ENCODE measurements at regions not wholly inside any gene's neighbourhood (a gene's known extent, or its start where the extent isn't known, plus 50 kb on each side); places are given as distances from the start of the nearest gene placed in this dataset.

- Mint-ChIP-seq H3K4me1 (ENCODE audit: low read depth) (no peaks in the 10 kb centered on the region), H3K36me3 (ENCODE audit: insufficient read depth in 2 of 2) (no peaks in the 10 kb centered on the region), H3K27ac (no peak overlapping the region), H3K27me3 (ENCODE audit: low read depth) (no peaks in the 10 kb centered on the region), H3K9me3 (peaks cover 2 to 3% of the 10 kb centered on the region in 2 donors), H3K4me3 (no peak overlapping the region)
- ATAC-seq (replicated peaks in 1 of 2) (no peak), DNase-seq (no peak)
Measured at GRCh38 chr14:45400950-45401640, 148.1 kb upstream of the MIS18BP1 start.

DNA sequence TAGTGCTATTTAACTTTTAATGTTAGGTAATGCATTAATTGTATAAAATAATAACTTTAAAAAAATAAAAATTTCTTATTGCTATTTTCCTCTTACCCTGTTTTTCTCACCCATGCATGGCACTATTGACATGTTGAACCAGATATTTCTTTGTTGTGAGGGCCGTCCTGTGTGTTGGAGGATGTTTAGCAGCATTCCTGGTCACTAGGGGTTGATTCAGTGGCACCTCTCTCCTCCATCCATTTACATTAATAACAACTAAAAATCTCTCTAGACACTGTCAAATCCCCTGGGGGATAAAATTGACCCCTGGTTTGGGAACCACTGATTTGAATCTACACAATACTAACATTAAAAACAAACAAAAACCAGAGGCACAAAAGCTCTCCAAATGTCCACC is 147.5 kb upstream of the MIS18BP1 start:
- no peaks in the 10 kb centered on the region for H3K4me1 Mint-ChIP-seq (ENCODE audit: low read depth)
- H3K36me3 Mint-ChIP-seq (ENCODE audit: insufficient read depth in 2 of 2), result no peaks in the 10 kb centered on the region
- no peaks in the 10 kb centered on the region for H3K27me3 Mint-ChIP-seq (ENCODE audit: low read depth)
- ATAC-seq (replicated peaks in 1 of 2) (no peak), DNase-seq (no peak)
- H3K9me3 Mint-ChIP-seq, result peaks cover 2 to 3% of the 10 kb centered on the region in 2 donors
- no peak overlapping the region for H3K27ac Mint-ChIP-seq
- no peak overlapping the region for H3K4me3 Mint-ChIP-seq

DNA sequence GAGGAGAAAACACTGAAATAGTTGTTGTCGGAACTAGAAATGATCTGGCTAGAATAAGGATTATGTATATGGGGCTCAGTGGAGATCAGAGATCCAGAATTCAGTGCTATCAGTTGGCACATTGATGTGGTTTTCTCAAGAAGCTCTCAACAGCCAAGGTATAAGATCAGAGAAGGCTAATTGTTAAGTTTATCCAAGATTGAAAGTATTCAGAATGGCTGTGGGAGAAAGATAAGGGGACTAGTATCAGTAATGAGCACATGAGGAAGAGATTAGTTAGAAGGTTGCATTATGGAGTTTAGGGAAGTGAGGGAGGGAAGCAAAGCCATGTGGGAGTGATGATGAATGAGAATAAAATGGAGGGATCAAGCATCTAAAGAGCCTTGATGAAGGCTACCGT is 128.1 kb upstream of the MIS18BP1 start:
- Mint-ChIP-seq H3K27ac (no peak overlapping the region), H3K4me3 (no peak overlapping the region), H3K4me1 (ENCODE audit: low read depth) (no peaks in the 10 kb centered on the region), H3K27me3 (ENCODE audit: low read depth) (no peaks in the 10 kb centered on the region), H3K9me3 (no peaks in the 10 kb centered on the region), H3K36me3 (ENCODE audit: insufficient read depth in 2 of 2) (no peaks in the 10 kb centered on the region)
- ATAC-seq (replicated peaks in 1 of 2), result no peak
- DNase-seq, result no peak

GRCh38 chr14:45377166-45377565 is 124.2 kb upstream of the MIS18BP1 start:
- Mint-ChIP-seq H3K27ac (no peak overlapping the region), H3K4me1 (ENCODE audit: low read depth) (no peaks in the 10 kb centered on the region), H3K9me3 (no peaks in the 10 kb centered on the region), H3K4me3 (no peak overlapping the region), H3K36me3 (ENCODE audit: insufficient read depth in 2 of 2) (no peaks in the 10 kb centered on the region), H3K27me3 (ENCODE audit: low read depth) (no peaks in the 10 kb centered on the region)
- no peak for DNase-seq
- ATAC-seq (replicated peaks in 1 of 2), result no peak

DNA sequence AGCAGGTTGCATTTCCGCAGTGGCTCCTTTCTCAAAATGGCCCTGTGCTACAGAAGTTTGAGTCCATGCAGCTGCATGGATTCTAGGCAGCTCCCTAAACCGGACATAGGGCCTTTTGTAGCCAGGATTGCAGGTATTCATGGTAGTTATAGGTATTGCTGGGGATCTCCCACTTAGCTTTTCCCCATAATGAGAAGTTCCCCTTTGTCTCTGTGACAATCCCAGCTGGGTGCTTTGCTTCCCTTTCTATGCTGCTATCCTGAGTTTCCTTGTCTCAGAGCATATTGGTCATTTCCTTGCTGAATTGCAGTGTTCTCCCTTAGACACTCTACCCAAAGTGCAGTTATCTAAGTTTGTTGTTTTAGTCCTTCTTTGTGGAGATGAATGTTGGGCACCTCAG is 120.9 kb upstream of the MIS18BP1 start:
- no peak overlapping the region for H3K27ac Mint-ChIP-seq
- DNase-seq, result no peak
- no peaks in the 10 kb centered on the region for H3K4me1 Mint-ChIP-seq (ENCODE audit: low read depth)
- H3K4me3 Mint-ChIP-seq, result no peak overlapping the region
- no peaks in the 10 kb centered on the region for H3K36me3 Mint-ChIP-seq (ENCODE audit: insufficient read depth in 2 of 2)
- H3K9me3 Mint-ChIP-seq, result no peaks in the 10 kb centered on the region
- no peak for ATAC-seq (replicated peaks in 1 of 2)
- H3K27me3 Mint-ChIP-seq (ENCODE audit: low read depth), result no peaks in the 10 kb centered on the region

DNA sequence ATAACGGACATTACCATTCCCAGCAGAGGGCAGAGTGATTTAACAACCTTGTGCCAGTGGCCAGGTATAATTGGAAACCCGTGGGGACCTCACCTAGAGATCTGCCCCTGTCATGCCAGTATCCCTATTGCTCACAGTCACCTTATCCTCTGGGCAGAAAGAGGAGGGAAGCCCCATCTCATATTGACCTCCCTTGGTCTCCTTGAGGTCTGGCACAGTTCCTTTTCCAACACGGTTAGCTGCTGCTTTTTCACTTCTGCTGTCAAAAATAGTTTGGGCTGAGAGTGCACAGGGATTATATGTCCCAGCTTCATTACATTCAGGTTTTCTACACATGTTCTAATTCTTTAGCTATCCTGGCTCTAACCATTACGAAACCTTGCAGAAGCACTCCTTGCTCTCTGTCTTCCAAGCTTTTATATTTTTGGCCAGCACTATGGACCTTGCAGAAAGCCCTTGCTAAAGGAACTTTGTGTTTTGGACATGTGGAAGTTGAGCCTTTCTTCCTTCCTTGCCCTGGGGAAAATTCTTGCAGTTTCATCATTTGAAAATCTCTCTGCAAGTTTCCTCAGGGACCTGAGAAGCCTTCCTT is 111.7 kb upstream of the MIS18BP1 start:
- H3K9me3 Mint-ChIP-seq, result no peaks in the 10 kb centered on the region
- ATAC-seq (replicated peaks in 1 of 2), result no peak

GRCh38 chr14:45362505-45362904 is 109.5 kb upstream of the MIS18BP1 start:
- ATAC-seq (replicated peaks in 1 of 2), result no peak
- Mint-ChIP-seq H3K27me3 (ENCODE audit: low read depth) (no peaks in the 10 kb centered on the region), H3K36me3 (ENCODE audit: insufficient read depth in 2 of 2) (no peaks in the 10 kb centered on the region), H3K9me3 (no peaks in the 10 kb centered on the region), H3K4me1 (ENCODE audit: low read depth) (no peaks in the 10 kb centered on the region), H3K4me3 (no peak overlapping the region), H3K27ac (no peak overlapping the region)
- no peak for DNase-seq

More for the DNA sequence above, 111.7 kb upstream of the MIS18BP1 start:
- DNase-seq, result no peak
- Mint-ChIP-seq H3K4me3 (no peak overlapping the region), H3K27ac (no peak overlapping the region), H3K27me3 (ENCODE audit: low read depth) (no peaks in the 10 kb centered on the region), H3K36me3 (ENCODE audit: insufficient read depth in 2 of 2) (no peaks in the 10 kb centered on the region), H3K4me1 (ENCODE audit: low read depth) (no peaks in the 10 kb centered on the region)

- Mint-ChIP-seq H3K36me3 (ENCODE audit: insufficient read depth in 2 of 2) (no peaks in the 10 kb centered on the region), H3K27me3 (ENCODE audit: low read depth) (no peaks in the 10 kb centered on the region), H3K4me3 (no peak overlapping the region), H3K27ac (no peak overlapping the region), H3K4me1 (ENCODE audit: low read depth) (no peaks in the 10 kb centered on the region), H3K9me3 (no peaks in the 10 kb centered on the region)
- ATAC-seq (replicated peaks in 1 of 2), result no peak
- DNase-seq, result no peak
Measured at GRCh38 chr14:45361727-45362126, 108.7 kb upstream of the MIS18BP1 start.

GRCh38 chr14:45359746-45360145 is 106.7 kb upstream of the MIS18BP1 start:
- Mint-ChIP-seq H3K36me3 (ENCODE audit: insufficient read depth in 2 of 2) (no peaks in the 10 kb centered on the region), H3K4me1 (ENCODE audit: low read depth) (no peaks in the 10 kb centered on the region), H3K27ac (no peak overlapping the region), H3K27me3 (ENCODE audit: low read depth) (no peaks in the 10 kb centered on the region), H3K9me3 (no peaks in the 10 kb centered on the region), H3K4me3 (no peak overlapping the region)
- DNase-seq, result no peak
- no peak for ATAC-seq (replicated peaks in 1 of 2)

DNA sequence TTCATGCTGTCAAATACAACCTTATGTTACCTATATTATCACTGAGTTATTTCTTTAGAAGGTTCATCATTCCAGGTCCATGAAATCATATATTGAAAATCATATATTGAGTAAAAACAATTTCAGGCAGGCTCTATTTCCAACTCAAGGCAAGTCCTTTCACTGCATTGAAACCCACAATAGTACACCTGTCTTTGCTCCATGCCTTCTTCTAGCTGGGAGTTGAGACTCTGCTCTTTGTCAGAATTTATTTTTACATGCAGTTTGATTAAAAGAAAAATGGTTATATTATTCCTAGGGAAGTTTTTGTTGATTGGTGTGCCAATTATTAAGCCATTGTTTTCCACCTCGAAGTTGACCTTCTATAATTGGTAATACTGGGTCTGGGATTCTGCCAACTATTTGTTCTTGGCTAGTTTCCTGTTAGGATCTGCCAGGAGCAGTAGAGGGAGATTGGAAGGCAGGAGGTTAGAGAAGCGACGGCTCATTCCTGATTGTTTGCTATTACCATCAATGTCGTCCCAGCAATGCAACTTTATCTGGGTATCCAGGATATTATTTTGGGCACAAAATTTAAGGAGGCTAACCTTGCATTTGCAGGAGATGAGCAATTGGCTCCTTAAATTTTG is 79.5 kb upstream of the MIS18BP1 start:
- ATAC-seq (replicated peaks in 1 of 2) (no peak), DNase-seq (no peak)
- Mint-ChIP-seq H3K27ac (no peak overlapping the region), H3K4me3 (no peak overlapping the region), H3K4me1 (ENCODE audit: low read depth) (no peaks in the 10 kb centered on the region), H3K36me3 (ENCODE audit: insufficient read depth in 2 of 2) (peaks cover 3 to 9% of the 10 kb centered on the region in 2 donors), H3K27me3 (ENCODE audit: low read depth) (no peaks in the 10 kb centered on the region), H3K9me3 (peaks cover 7 to 8% of the 10 kb centered on the region in 2 donors)

GRCh38 chr14:45308745-45309397 is 55.9 kb upstream of the MIS18BP1 start:
- H3K4me3 Mint-ChIP-seq, result no peak overlapping the region
- no peak overlapping the region for H3K27ac Mint-ChIP-seq
- H3K36me3 Mint-ChIP-seq (ENCODE audit: insufficient read depth in 2 of 2), result peaks cover 5 to 6% of the 10 kb centered on the region in 2 donors
- no peak for ATAC-seq (replicated peaks in 1 of 2)
- no peaks in the 10 kb centered on the region for H3K4me1 Mint-ChIP-seq (ENCODE audit: low read depth)
- H3K27me3 Mint-ChIP-seq (ENCODE audit: low read depth), result peaks cover 16% of the 10 kb centered on the region
- DNase-seq, result no peak
- H3K9me3 Mint-ChIP-seq, result peaks cover 2 to 7% of the 10 kb centered on the region in 2 donors
